ENCODE measurements at regions not wholly inside any gene's neighbourhood (a gene's known extent, or its start where the extent isn't known, plus 50 kb on each side); places are given as distances from the start of the nearest gene placed in this dataset.

- TF ChIP-seq POLR2A (IDR thresholded peaks at IDR 0.05) (no peak), CTCF (IDR thresholded peaks at IDR 0.05) (no peak)
Measured at GRCh38 chr7:115449689-115450088, 527.8 kb downstream of the MDFIC start.
